H4 (cell line): ENCODE measurements at regions not wholly inside any gene's neighbourhood (a gene's known extent, or its start where the extent isn't known, plus 50 kb on each side); places are given as distances from the start of the nearest gene placed in this dataset.

Experiments used
- DNase-seq: peaks from one replicate; pipeline ENCODE4 v3.0.0-alpha.2; 2015; ENCODE audit warnings: low spot score

GRCh38 chr2:67970542-67970941 lies 92.3 kb downstream of the C1D start:
- DNase-seq, result no peak

- no peak for DNase-seq
Observed at GRCh38 chr2:67974559-67975430, 88.0 kb downstream of the C1D start.

GRCh38 chr2:67977464-67977863 lies 85.3 kb downstream of the C1D start:
- DNase-seq, result no peak

GRCh38 chr2:67982956-67983355 lies 79.8 kb downstream of the C1D start:
- no peak for DNase-seq

- no peak for DNase-seq
Observed at GRCh38 chr2:67984600-67984999, 78.2 kb downstream of the C1D start.

GRCh38 chr2:67985586-67985985 lies 77.2 kb downstream of the C1D start:
- DNase-seq, result no peak

- DNase-seq, result no peak
Observed at GRCh38 chr2:67986258-67986657, 76.5 kb downstream of the C1D start.
